ENCODE measurements at regions not wholly inside any gene's neighbourhood (a gene's known extent, or its start where the extent isn't known, plus 50 kb on each side); places are given as distances from the start of the nearest gene placed in this dataset.

- no peak for TF ChIP-seq CTCF (conservative IDR thresholded peaks at IDR 0.05 in 1 of 2, IDR thresholded peaks at IDR 0.05 in 1 of 2; ENCODE audit: low read depth in 1 of 2, low read length in 2 of 2)
- TF ChIP-seq EZH2 (IDR thresholded peaks at IDR 0.05; ENCODE audit: low read length, missing control alignments): no peak
Measured at GRCh38 chr5:10868956-10869355, 107.9 kb upstream of the DAP start.
